Type B pancreatic cell (in vitro differentiated cells): ENCODE measurements at regions not wholly inside any gene's neighbourhood (a gene's known extent, or its start where the extent isn't known, plus 50 kb on each side); places are given as distances from the start of the nearest gene placed in this dataset.

Experiments used
- DNase-seq: peaks from one replicate; pipeline ENCODE4 v3.0.0; 2021; ENCODE audit warnings: mixed read lengths; ENCODE audit not compliant: unreplicated experiment; ENCODE audit errors: extremely low spot score
- H3K27ac Mint-ChIP-seq: 2 replicates; pipeline ENCODE4 v1.8.0; 2021; ENCODE audit warnings: mild to moderate bottlenecking, mixed read lengths
- H3K27me3 Mint-ChIP-seq: 2 replicates; pipeline ENCODE4 v1.8.0; 2021; ENCODE audit warnings: mixed read lengths
- H3K36me3 Mint-ChIP-seq: 2 replicates; pipeline ENCODE4 v1.8.0; 2021; ENCODE audit warnings: mixed read lengths
- H3K4me1 Mint-ChIP-seq: one replicate; pipeline ENCODE4 v1.8.0; 2021; ENCODE audit warnings: mixed read lengths; ENCODE audit not compliant: unreplicated experiment
- H3K4me3 Mint-ChIP-seq: 2 replicates; pipeline ENCODE4 v1.8.0; 2021; ENCODE audit warnings: mild to moderate bottlenecking, mixed read lengths
- H3K9me3 Mint-ChIP-seq: 2 replicates; pipeline ENCODE4 v1.8.0; 2021; ENCODE audit warnings: mixed read lengths
- TF ChIP-seq, protein P1 (sequence below): fragments of 200-600 bp; sonication (generic); conservative IDR thresholded peaks from 2 replicates; pipeline ENCODE4 v1.5.0; 2021; ENCODE audit warnings: antibody characterized with exemption, mild to moderate bottlenecking

DNA sequence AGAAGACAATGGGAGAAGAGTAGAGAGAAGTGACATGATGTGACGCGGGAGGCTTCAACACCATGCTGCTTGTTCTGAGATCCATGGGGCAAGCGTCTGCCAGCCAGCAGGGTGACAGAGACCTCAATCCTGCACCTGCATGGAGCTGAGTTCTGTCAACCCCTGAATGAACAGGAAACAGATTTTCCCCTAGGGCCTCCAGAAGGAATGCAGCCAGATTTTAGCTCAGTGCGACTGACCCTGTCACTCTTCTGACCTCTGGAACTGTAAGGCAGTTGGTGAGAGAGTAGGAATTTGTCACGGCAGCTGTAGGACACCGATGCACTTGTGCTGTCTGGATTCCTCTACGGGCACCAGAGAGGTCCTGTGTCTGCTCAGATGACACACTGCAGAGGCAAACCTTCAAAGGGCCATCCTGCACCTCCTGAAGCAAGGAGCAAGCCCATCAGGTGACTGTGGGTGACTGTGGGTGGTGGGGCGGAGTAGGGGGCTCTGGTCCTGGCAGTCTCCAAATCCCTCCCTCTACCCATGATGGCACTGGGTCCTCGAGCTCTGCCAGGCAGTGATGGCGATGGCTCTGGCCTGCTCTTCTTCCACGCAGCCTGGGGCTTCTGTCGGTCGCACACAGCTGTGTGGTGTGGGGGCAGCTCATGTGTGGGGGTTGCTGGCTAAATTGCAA lies 194.3 kb upstream of the TWIST2 start:
- Mint-ChIP-seq H3K4me3 (no peak overlapping the region), H3K36me3 (no peaks in the 10 kb centered on the region), H3K27ac (no peak overlapping the region), H3K9me3 (no peaks in the 10 kb centered on the region), H3K27me3 (no peaks in the 10 kb centered on the region), H3K4me1 (peaks cover 16% of the 10 kb centered on the region)
- DNase-seq = peak; percentile 53
- TF ChIP-seq, protein P1, sequence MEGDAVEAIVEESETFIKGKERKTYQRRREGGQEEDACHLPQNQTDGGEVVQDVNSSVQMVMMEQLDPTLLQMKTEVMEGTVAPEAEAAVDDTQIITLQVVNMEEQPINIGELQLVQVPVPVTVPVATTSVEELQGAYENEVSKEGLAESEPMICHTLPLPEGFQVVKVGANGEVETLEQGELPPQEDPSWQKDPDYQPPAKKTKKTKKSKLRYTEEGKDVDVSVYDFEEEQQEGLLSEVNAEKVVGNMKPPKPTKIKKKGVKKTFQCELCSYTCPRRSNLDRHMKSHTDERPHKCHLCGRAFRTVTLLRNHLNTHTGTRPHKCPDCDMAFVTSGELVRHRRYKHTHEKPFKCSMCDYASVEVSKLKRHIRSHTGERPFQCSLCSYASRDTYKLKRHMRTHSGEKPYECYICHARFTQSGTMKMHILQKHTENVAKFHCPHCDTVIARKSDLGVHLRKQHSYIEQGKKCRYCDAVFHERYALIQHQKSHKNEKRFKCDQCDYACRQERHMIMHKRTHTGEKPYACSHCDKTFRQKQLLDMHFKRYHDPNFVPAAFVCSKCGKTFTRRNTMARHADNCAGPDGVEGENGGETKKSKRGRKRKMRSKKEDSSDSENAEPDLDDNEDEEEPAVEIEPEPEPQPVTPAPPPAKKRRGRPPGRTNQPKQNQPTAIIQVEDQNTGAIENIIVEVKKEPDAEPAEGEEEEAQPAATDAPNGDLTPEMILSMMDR = no peak

DNA sequence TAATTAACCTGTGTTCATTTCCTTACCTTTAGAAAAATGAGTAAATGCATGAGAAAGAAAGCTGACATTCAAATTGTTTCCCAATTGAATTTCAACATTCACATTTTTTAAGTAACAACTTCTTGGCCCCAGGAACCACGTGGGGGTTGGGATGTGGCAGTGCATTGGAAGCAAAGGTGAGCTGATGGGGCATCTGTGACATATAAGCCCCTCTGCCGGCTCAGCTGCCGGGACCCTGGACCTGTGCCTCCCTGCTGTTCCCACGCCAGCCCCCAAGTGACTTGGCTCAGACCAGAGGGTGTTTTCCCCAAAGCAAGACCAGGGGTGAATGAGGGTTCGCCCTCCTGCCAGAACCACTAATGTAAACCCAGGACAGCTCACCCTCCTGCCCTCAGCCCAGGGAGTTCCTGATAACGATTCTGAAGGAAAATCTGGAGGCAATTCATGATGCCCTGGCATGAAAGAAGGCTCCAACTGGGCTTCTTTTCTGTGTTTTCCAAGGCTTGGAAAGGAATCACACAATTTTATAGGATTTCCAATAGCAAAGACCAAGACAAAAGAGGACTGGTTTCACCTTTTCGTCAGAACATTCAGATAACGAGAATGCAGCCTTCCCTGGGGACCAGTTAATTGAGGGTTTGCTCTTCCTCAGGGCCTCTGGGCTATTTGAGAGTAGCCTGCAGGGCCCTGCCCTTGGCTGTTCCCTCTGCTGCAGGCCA lies 193.2 kb upstream of the TWIST2 start:
- TF ChIP-seq, protein P1 = no peak
- Mint-ChIP-seq H3K36me3 (no peaks in the 10 kb centered on the region), H3K4me1 (peaks cover 23% of the 10 kb centered on the region)

DNA sequence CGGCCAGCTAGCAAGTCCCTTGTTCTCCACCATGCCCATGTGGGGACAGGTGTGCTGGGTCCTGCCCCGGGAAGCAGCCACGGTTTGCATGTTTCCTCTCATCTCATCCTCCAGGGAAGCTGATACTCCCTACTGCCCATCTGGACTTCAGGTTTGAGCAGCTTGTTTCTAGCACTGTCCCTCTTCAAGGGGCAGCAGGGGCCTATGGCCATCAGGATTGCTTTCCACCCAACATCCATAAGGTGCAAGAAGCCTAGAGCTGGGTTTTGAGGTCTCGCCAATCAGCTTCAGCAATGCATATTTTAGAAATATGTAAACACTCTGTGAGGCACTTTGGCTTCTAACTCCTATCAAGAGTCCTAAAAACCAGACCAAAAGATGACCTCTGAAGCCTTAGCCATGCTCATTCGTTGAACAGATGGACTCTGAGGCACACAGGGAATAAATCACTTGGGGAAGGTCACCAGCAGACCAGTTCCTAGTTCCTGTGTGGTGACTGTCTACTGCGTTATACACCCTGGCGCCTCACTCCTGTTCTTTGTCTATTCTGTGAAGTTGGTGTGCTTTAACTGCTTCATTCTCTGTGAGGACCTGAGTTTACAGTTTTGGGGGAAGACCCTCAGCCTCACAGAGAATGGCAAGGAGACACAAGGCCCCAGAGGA lies 192.6 kb upstream of the TWIST2 start:
- H3K36me3 Mint-ChIP-seq = no peaks in the 10 kb centered on the region
- TF ChIP-seq, protein P1 = no peak
- H3K27me3 Mint-ChIP-seq = peaks cover 9% of the 10 kb centered on the region
- H3K27ac Mint-ChIP-seq = no peak overlapping the region
- H3K4me1 Mint-ChIP-seq = peaks cover 23% of the 10 kb centered on the region
- peaks cover 8% of the 10 kb centered on the region for H3K9me3 Mint-ChIP-seq
- DNase-seq = peak; percentile 37
- no peak overlapping the region for H3K4me3 Mint-ChIP-seq

More for the DNA sequence above, 193.2 kb upstream of the TWIST2 start:
- Mint-ChIP-seq H3K4me3 (no peak overlapping the region), H3K9me3 (peaks cover 8% of the 10 kb centered on the region), H3K27ac (no peak overlapping the region), H3K27me3 (peaks cover 9% of the 10 kb centered on the region)
- DNase-seq = peak; percentile 55

DNA sequence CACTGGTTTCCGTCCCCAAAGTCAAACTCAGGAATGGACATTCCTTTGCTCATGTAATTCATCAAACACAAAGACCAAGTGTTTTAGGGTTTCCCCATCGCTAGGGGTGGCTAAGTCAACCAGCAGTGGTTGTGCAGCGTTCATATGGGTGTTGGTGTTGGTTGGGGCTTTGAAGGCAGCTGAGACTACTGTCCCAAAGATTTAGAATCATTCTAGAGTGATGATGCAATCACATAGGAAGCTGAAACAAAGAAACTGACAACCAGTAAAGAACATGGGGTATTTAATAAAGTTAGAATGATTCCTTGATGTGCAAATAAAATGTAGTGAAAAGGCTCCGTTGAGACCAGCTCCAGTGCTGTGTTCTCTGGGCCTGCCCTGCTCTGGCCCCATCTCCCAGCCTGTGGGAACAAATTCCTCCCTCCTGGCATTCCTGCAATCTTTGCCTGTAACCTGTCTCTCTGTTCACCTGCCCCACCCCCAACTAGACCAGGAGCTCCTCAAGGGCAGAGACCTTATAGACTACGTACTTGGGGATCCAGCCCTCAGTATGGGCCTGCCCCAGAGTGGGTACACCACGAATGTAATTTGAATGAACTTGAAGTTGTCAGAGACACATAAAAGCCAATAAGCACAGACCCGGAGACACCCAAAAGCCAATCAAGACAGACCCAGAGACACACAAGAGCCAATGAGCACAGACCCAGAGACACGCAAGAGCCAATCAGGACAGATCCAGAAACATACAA lies 191.7 kb upstream of the TWIST2 start:
- TF ChIP-seq, protein P1 = no peak
- Mint-ChIP-seq H3K4me1 (peaks cover 23% of the 10 kb centered on the region), H3K27me3 (peaks cover 9% of the 10 kb centered on the region), H3K9me3 (peaks cover 8% of the 10 kb centered on the region), H3K4me3 (no peak overlapping the region), H3K36me3 (no peaks in the 10 kb centered on the region), H3K27ac (no peak overlapping the region)
- peak; percentile 24 for DNase-seq
